ENCODE measurements at regions not wholly inside any gene's neighbourhood (a gene's known extent, or its start where the extent isn't known, plus 50 kb on each side); places are given as distances from the start of the nearest gene placed in this dataset.
"Not testable (repeated sequence)": the region's sequence is repeated elsewhere in the genome, so short reads cannot be mapped to it uniquely, and the experiment has no call there.

DNA sequence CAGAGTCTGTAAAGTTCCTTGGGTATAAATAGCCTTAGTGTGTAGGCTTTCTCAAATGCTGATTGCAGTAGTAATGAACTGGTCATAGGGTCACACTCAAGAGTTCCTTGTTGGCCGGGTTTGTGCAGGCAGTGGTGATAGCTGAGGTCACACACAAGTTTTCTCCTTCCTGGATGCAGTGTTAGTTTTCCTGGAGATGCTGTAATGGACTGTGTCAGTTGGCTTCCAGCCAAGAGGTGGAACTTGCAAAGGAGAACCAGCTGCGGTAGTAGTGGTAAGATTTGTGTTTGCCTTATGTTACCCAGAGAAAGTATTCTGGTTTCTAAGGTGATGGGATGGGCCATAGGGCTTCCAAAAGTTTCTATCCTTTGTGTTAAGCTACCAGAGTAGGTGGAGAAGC is 409.8 kb upstream of the FRG1 start:
- H3K9me3 ChIP-seq: peaks cover 0 to 14% (median 4%) of the 10 kb centered on the region in 4 donors
- whole genome bisulfite sequencing, 2 donors: 57 to 63% methylated on average over 2 of the region's 2 CpGs
- no peaks in the 10 kb centered on the region for H3K27me3 ChIP-seq
- no peak overlapping the region for H3K27ac ChIP-seq
- H3K4me1 ChIP-seq: no peaks in the 10 kb centered on the region
- H3K36me3 ChIP-seq: no peaks in the 10 kb centered on the region
- no peak for DNase-seq
- no peak overlapping the region for H3K4me3 ChIP-seq
- TF ChIP-seq POLR2A (IDR thresholded peaks at IDR 0.05) (no peak), POLR2AphosphoS5 (IDR thresholded peaks at IDR 0.05) (no peak), EP300 (IDR thresholded peaks at IDR 0.05) (no peak)
- TF ChIP-seq, protein P1, sequence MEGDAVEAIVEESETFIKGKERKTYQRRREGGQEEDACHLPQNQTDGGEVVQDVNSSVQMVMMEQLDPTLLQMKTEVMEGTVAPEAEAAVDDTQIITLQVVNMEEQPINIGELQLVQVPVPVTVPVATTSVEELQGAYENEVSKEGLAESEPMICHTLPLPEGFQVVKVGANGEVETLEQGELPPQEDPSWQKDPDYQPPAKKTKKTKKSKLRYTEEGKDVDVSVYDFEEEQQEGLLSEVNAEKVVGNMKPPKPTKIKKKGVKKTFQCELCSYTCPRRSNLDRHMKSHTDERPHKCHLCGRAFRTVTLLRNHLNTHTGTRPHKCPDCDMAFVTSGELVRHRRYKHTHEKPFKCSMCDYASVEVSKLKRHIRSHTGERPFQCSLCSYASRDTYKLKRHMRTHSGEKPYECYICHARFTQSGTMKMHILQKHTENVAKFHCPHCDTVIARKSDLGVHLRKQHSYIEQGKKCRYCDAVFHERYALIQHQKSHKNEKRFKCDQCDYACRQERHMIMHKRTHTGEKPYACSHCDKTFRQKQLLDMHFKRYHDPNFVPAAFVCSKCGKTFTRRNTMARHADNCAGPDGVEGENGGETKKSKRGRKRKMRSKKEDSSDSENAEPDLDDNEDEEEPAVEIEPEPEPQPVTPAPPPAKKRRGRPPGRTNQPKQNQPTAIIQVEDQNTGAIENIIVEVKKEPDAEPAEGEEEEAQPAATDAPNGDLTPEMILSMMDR (IDR thresholded peaks at IDR 0.05): no peak
- intact Hi-C loops (cut with DNase I): no loop called here

DNA sequence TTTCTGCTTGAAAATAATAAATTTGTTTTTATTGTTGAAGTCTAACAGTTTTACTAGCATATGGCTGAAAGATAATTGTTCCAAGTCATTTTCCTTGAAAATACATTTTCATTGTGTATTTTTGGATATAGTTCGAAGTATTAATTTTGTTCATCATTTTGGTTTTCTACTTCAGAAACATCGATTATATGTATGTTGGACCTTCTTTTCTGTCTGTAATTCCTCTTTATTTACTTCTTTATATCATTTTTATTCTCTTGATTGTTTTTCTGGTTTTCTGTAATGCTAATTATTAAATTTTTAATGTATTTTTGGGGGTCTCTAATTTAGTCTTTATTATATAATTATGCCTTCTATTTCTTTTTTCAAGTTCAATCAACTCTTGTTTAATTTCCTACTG is 407.1 kb upstream of the FRG1 start:
- intact Hi-C loops (cut with DNase I): no loop called here
- DNase-seq: no peak
- no peaks in the 10 kb centered on the region for H3K36me3 ChIP-seq
- no peaks in the 10 kb centered on the region for H3K27me3 ChIP-seq
- H3K4me3 ChIP-seq: no peak overlapping the region
- no peak overlapping the region for H3K27ac ChIP-seq
- no peaks in the 10 kb centered on the region for H3K4me1 ChIP-seq
- H3K9me3 ChIP-seq: peaks cover 0 to 14% (median 9%) of the 10 kb centered on the region in 4 donors
- WGBS, 2 donors: 95% methylated on average over 2 of the region's 2 CpGs
- TF ChIP-seq, protein P1 (IDR thresholded peaks at IDR 0.05): no peak
- no peak for TF ChIP-seq POLR2AphosphoS5 (IDR thresholded peaks at IDR 0.05)
- no peak for TF ChIP-seq EP300 (IDR thresholded peaks at IDR 0.05)
- no peak for TF ChIP-seq POLR2A (IDR thresholded peaks at IDR 0.05)

DNA sequence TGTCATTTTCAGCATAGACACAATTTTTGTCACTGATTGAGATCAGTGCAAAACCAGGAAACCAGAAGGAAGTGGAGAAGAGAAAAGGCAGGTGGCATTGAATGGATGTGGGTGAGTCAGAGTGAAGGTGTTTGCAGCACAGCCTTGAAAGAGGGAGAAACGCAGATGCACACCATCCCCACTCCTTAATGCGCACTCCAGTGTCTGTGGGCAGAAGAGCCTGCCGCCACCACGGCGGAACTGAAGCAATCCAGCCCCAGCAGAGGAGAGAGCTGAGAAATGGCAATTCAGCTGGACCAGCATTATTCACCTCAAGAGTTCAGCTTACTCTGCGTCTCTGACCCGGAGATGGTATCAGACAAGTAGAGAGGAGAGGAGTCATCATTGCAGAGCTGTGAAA is 393.1 kb upstream of the FRG1 start:
- no peak for DNase-seq
- 76 to 90% methylated on average over 7 of the region's 7 CpGs for WGBS, 2 donors
- Histone ChIP-seq H3K4me1 (no peaks in the 10 kb centered on the region), H3K4me3 (no peak overlapping the region), H3K27ac (no peak overlapping the region), H3K9me3 (no peaks in the 10 kb centered on the region), H3K36me3 (no peaks in the 10 kb centered on the region), H3K27me3 (no peaks in the 10 kb centered on the region)
- intact Hi-C loops (cut with DNase I): no loop called here
- TF ChIP-seq POLR2A (IDR thresholded peaks at IDR 0.05) (no peak), EP300 (IDR thresholded peaks at IDR 0.05) (no peak), POLR2AphosphoS5 (IDR thresholded peaks at IDR 0.05) (no peak)
- TF ChIP-seq, protein P1 (IDR thresholded peaks at IDR 0.05): no peak

DNA sequence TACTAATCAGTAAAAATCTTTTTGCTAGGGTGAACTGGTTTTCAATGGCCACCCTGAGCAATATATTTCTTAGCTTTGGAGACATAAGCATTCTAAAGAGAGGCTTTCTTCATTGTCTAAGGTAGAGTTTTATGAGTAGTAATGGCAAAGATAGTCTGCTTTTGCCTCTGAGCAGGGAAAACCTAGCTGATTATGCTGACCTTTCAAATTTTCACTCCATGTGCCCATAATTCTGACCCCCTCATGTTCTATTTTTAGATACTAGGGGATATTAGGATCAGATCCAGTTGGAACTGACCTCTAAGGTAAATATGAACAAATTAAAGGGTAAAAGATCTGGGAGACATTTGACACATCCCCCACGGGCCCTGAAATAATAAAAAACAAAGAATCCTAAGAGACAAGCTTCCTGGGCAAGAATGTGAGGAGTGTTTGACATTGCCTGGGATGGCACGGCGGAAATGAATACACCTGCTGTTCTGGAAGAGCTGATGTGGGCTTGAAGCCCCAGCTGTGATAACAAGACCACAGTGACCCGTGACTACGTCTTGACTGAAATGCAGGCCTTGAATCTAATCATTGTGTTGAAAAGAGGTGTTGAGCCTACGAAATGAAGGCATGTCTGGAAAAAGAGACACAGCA is 392.1 kb upstream of the FRG1 start:
- 64 to 72% methylated on average over 6 of the region's 6 CpGs for WGBS, 2 donors
- Histone ChIP-seq H3K36me3 (no peaks in the 10 kb centered on the region), H3K27me3 (no peaks in the 10 kb centered on the region), H3K4me1 (no peaks in the 10 kb centered on the region), H3K9me3 (no peaks in the 10 kb centered on the region), H3K4me3 (no peak overlapping the region), H3K27ac (no peak overlapping the region)
- no peak for TF ChIP-seq EP300 (IDR thresholded peaks at IDR 0.05)
- TF ChIP-seq POLR2AphosphoS5 (IDR thresholded peaks at IDR 0.05): no peak
- TF ChIP-seq POLR2A (IDR thresholded peaks at IDR 0.05): no peak
- TF ChIP-seq, protein P1 (IDR thresholded peaks at IDR 0.05): no peak
- intact Hi-C loops (cut with DNase I): no loop called here
- DNase-seq: no peak

GRCh38 chr4:189551931-189552670 is 388.6 kb upstream of the FRG1 start:
- H3K27me3 ChIP-seq; H3K4me3 ChIP-seq; H3K9me3 ChIP-seq; DNase-seq; H3K36me3 ChIP-seq; intact Hi-C loops (cut with DNase I); H3K27ac ChIP-seq; H3K4me1 ChIP-seq: not testable (repeated sequence)
- 82 to 89% methylated on average over 17 of the region's 17 CpGs for whole genome bisulfite sequencing, 2 donors

GRCh38 chr4:189560605-189561004 is 380.1 kb upstream of the FRG1 start:
- H3K4me1 ChIP-seq; DNase-seq; H3K4me3 ChIP-seq; H3K27me3 ChIP-seq; intact Hi-C loops (cut with DNase I); H3K27ac ChIP-seq; H3K36me3 ChIP-seq; H3K9me3 ChIP-seq: not testable (repeated sequence)
- WGBS, 2 donors: 80 to 82% methylated on average over 7 of the region's 8 CpGs

DNA sequence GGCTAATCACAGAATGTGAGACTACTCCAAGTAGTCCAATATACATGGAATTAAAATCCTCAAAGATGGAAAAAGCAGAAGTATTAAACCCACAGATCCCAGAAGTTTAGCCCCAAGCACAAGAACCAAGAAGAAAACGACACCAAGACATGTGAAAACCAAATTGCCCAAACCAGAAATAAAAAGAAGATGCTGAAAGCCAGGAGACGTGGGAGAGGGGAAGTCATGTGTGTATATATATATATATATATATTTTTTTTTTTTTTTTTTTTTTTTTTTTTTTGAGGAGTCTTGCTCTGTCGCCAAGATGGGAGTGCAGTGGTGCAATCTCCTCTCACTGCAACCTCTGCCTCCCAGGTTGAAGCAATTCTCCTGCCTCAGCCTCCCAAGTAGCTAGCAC is 376.9 kb upstream of the FRG1 start:
- H3K9me3 ChIP-seq; intact Hi-C loops (cut with DNase I); H3K27ac ChIP-seq; H3K4me3 ChIP-seq; DNase-seq; H3K4me1 ChIP-seq; H3K36me3 ChIP-seq; H3K27me3 ChIP-seq: not testable (repeated sequence)
- WGBS, 2 donors: 73 to 75% methylated on average over 3 of the region's 3 CpGs

- H3K36me3 ChIP-seq; H3K4me1 ChIP-seq; DNase-seq; H3K4me3 ChIP-seq; H3K27me3 ChIP-seq; H3K27ac ChIP-seq; H3K9me3 ChIP-seq; intact Hi-C loops (cut with DNase I): not testable (repeated sequence)
- 83 to 91% methylated on average over 2 of the region's 2 CpGs for WGBS, 2 donors
Observed at GRCh38 chr4:189566271-189566670, 374.4 kb upstream of the FRG1 start.
